IMR-90 (cell line): ENCODE measurements at regions not wholly inside any gene's neighbourhood (a gene's known extent, or its start where the extent isn't known, plus 50 kb on each side); places are given as distances from the start of the nearest gene placed in this dataset.

Experiments
- ATAC-seq: fragments of 200-7000 bp; cut with Tn5 transposase; 2 replicates; pipeline ENCODE4 v1.9.1; 2020; ENCODE audit warnings: low read depth, mild to moderate bottlenecking, moderate library complexity
- BruUV-seq: library from RNA; stranded (reverse); fragments of 400-500 nt; replicated peaks from 2 replicates; lab custom pipeline; 2021; lab: Mats Ljungman, UMichigan
- CTCF ChIA-PET: fragments of 300-600 bp; formaldehyde crosslinking; extraction: SDS; loops from one replicate; lab custom pipeline; 2021; ENCODE audit warnings: antibody characterized with exemption; lab: Yijun Ruan, JAX
- POLR2A ChIA-PET: fragments of 300-600 bp; sonication (Branson Sonifier 250); formaldehyde crosslinking; loops from one replicate; lab custom pipeline; 2022; ENCODE audit warnings: antibody characterized with exemption; ENCODE audit not compliant: unreplicated experiment; lab: Charles Lee
- DNase-seq: peaks from one replicate; pipeline ENCODE4 v3.0.0; 2013
- H2AFZ ChIP-seq: replicated peaks from 2 replicates; pipeline ENCODE3; 2013; ENCODE audit warnings: low read length, mild to moderate bottlenecking; ENCODE audit not compliant: poor library complexity
- H2AK5ac ChIP-seq: 2 replicates; pipeline ENCODE4 v1.6.1; 2013; ENCODE audit warnings: low read depth, low read length, inconsistent platforms
- H2AK9ac ChIP-seq: replicated peaks from 2 replicates; pipeline ENCODE3; 2013; ENCODE audit warnings: mild to moderate bottlenecking, low read depth, low read length, moderate library complexity; ENCODE audit not compliant: poor library complexity
- H2BK120ac ChIP-seq: 2 replicates; pipeline ENCODE4 v1.6.1; 2013; ENCODE audit warnings: low read depth, low read length, inconsistent platforms
- H2BK15ac ChIP-seq: 3 replicates; pipeline ENCODE4 v1.6.1; 2013; ENCODE audit warnings: low read depth, low read length, inconsistent platforms
- H2BK20ac ChIP-seq: 2 replicates; pipeline ENCODE4 v1.6.1; 2013; ENCODE audit warnings: low read depth, mild to moderate bottlenecking, inconsistent platforms, low read length, moderate library complexity
- H2BK5ac ChIP-seq: 2 replicates; pipeline ENCODE4 v1.6.1; 2013; ENCODE audit warnings: mild to moderate bottlenecking, low read depth, low read length, inconsistent platforms; ENCODE audit not compliant: poor library complexity, severe bottlenecking
- H3K14ac ChIP-seq: replicated peaks from 2 replicates; pipeline ENCODE4 v1.6.1; 2013; ENCODE audit warnings: low read depth, low read length, inconsistent platforms
- H3K18ac ChIP-seq: 2 replicates; pipeline ENCODE4 v1.6.1; 2013; ENCODE audit warnings: low read depth, low read length, control low read depth
- H3K23ac ChIP-seq: 2 replicates; pipeline ENCODE4 v1.6.1; 2013; ENCODE audit warnings: low read depth, low read length, inconsistent platforms
- H3K27ac ChIP-seq: 2 replicates; pipeline ENCODE4 v1.5.1; 2013; ENCODE audit warnings: mild to moderate bottlenecking, control low read depth, low read length; ENCODE audit not compliant: insufficient read depth
- H3K27me3 ChIP-seq: 2 replicates; pipeline ENCODE4 v1.6.1; 2013; ENCODE audit warnings: low read length; ENCODE audit not compliant: control insufficient read depth, insufficient read depth
- H3K36me3 ChIP-seq: 2 replicates; pipeline ENCODE4 v1.6.1; 2013; ENCODE audit warnings: low read length, mixed read lengths; ENCODE audit not compliant: control insufficient read depth, insufficient read depth
- H3K4ac ChIP-seq: 2 replicates; pipeline ENCODE4 v1.6.1; 2013; ENCODE audit warnings: low read depth, low read length, inconsistent platforms
- H3K4me1 ChIP-seq: 2 replicates; pipeline ENCODE4 v1.6.1; 2013; ENCODE audit warnings: low read length, mixed read lengths; ENCODE audit not compliant: control insufficient read depth, insufficient read depth
- H3K4me2 ChIP-seq: 2 replicates; pipeline ENCODE4 v1.6.1; 2013; ENCODE audit warnings: low read depth, mild to moderate bottlenecking, control low read depth, low read length, moderate library complexity
- H3K4me3 ChIP-seq: 2 replicates; pipeline ENCODE4 v1.5.1; 2013; ENCODE audit warnings: low read depth, mild to moderate bottlenecking, control low read depth, low read length, moderate library complexity; ENCODE audit not compliant: insufficient read depth
- H3K56ac ChIP-seq: 2 replicates; pipeline ENCODE4 v1.6.1; 2013; ENCODE audit warnings: low read length, inconsistent platforms; ENCODE audit not compliant: insufficient read depth; ENCODE audit errors: extremely low read depth
- H3K79me1 ChIP-seq, 2 experiments: 2 replicates each; pipeline ENCODE4 v1.6.1; 2013; ENCODE audit warnings: low read length in 2 of 2, inconsistent platforms in 1 of 2, low read depth in 1 of 2
- H3K9ac ChIP-seq: 2 replicates; pipeline ENCODE4 v1.6.1; 2013; ENCODE audit warnings: low read depth, low read length, control low read depth
- H3K9me1 ChIP-seq: 2 replicates; pipeline ENCODE4 v1.6.1; 2013; ENCODE audit warnings: low read length, inconsistent platforms; ENCODE audit not compliant: insufficient read depth
- H3K9me3 ChIP-seq: 2 replicates; pipeline ENCODE4 v1.6.1; 2013; ENCODE audit warnings: low read length; ENCODE audit not compliant: control insufficient read depth, insufficient read depth
- H4K20me1 ChIP-seq: 2 replicates; pipeline ENCODE4 v1.6.1; 2013; ENCODE audit warnings: low read length, inconsistent platforms; ENCODE audit not compliant: insufficient read depth
- H4K5ac ChIP-seq: 2 replicates; pipeline ENCODE4 v1.6.1; 2013; ENCODE audit warnings: mild to moderate bottlenecking, low read depth, low read length, control low read depth
- H4K8ac ChIP-seq, 2 experiments: 2 replicates each; pipeline ENCODE4 v1.6.1; 2013; ENCODE audit warnings: low read depth in 2 of 2, low read length in 2 of 2, control low read depth in 1 of 2, inconsistent platforms in 1 of 2
- H4K91ac ChIP-seq: 2 replicates; pipeline ENCODE4 v1.6.1; 2013; ENCODE audit warnings: low read depth, low read length, inconsistent platforms; ENCODE audit not compliant: insufficient read depth
- BHLHE40 ChIP-seq: fragments of 150-350 bp; IDR thresholded peaks from 2 replicates; pipeline ENCODE4 v1.6.1; 2016; ENCODE audit warnings: mild to moderate bottlenecking, low read depth, low read length
- CEBPB ChIP-seq: IDR thresholded peaks from 2 replicates; pipeline ENCODE4 v1.6.1; 2012; ENCODE audit warnings: low read depth, low read length, improper control_type of control experiment
- CHD1 ChIP-seq: IDR thresholded peaks from 2 replicates; pipeline ENCODE4 v1.6.1; 2012; ENCODE audit warnings: low read depth, low read length, improper control_type of control experiment
- CTCF ChIP-seq: conservative IDR thresholded peaks from 2 replicates; pipeline ENCODE4 v1.5.1; 2012; ENCODE audit warnings: mild to moderate bottlenecking, low read depth, low read length, improper control_type of control experiment
- FOS ChIP-seq: fragments of 150-350 bp; IDR thresholded peaks from 2 replicates; pipeline ENCODE4 v1.6.1; 2016; ENCODE audit warnings: low read depth, low read length
- MAFK ChIP-seq: IDR thresholded peaks from 2 replicates; pipeline ENCODE4 v1.6.1; 2012; ENCODE audit warnings: low read depth, low read length, improper control_type of control experiment
- MAZ ChIP-seq: IDR thresholded peaks from 2 replicates; pipeline ENCODE4 v1.6.1; 2012; ENCODE audit warnings: low read depth, mild to moderate bottlenecking, low read length, improper control_type of control experiment, moderate library complexity, borderline replicate concordance
- MXI1 ChIP-seq: IDR thresholded peaks from 2 replicates; pipeline ENCODE4 v1.6.1; 2012; ENCODE audit warnings: low read depth, mild to moderate bottlenecking, low read length, moderate library complexity, borderline replicate concordance
- POLR2A ChIP-seq: IDR thresholded peaks from 2 replicates; pipeline ENCODE4 v1.6.1; 2012; ENCODE audit warnings: mild to moderate bottlenecking, low read depth, low read length
- RCOR1 ChIP-seq: IDR thresholded peaks from 2 replicates; pipeline ENCODE4 v1.6.1; 2012; ENCODE audit warnings: mild to moderate bottlenecking, low read length, improper control_type of control experiment; ENCODE audit not compliant: insufficient replicate concordance
- RFX5 ChIP-seq: IDR thresholded peaks from 2 replicates; pipeline ENCODE4 v1.8.0; 2012; ENCODE audit warnings: low read depth, mild to moderate bottlenecking, low read length, moderate library complexity
- SMC3 ChIP-seq: fragments of 150-350 bp; IDR thresholded peaks from 2 replicates; pipeline ENCODE4 v1.6.1; 2016; ENCODE audit warnings: low read depth, mild to moderate bottlenecking, antibody characterized with exemption, low read length, moderate library complexity
- WGBS, 2 experiments: methylation state at CpG; one replicate each; pipeline versions ENCODE4 v1.1.5 to v1.1.7; 2013; ENCODE audit warnings: missing lambda C conversion rate in 2 of 2; ENCODE audit not compliant: insufficient read length in 1 of 2; ENCODE audit errors: extremely low coverage in 2 of 2; 5-methylcytosine and 5-hydroxymethylcytosine counted together
- dilution Hi-C: fragments of 300-500 bp; cut with HindIII; formaldehyde crosslinking; loops from one replicate; pipeline ENCODE4 v1.14.3; 2018; ENCODE audit warnings: low sequenced_read_pairs; ENCODE audit not compliant: unreplicated experiment
- in situ Hi-C: fragments of 300-500 bp; cut with MboI; formaldehyde crosslinking; loops from 3 replicates; pipeline ENCODE4 v1.14.3; 2019; ENCODE audit warnings: low sequenced_read_pairs, inconsistent platforms, mixed read lengths
- intact Hi-C: fragments of 100-400 bp; cut with micrococcal nuclease; formaldehyde crosslinking; loops from 2 replicates; pipeline ENCODE4 v1.10.0; 2022
- TF ChIP-seq, protein P1 (sequence below): fragments of 150-350 bp; IDR thresholded peaks from 2 replicates; pipeline ENCODE4 v1.6.1; 2016; ENCODE audit warnings: low read depth, mild to moderate bottlenecking, low read length, moderate library complexity, borderline replicate concordance

GRCh38 chr1:60251426-60251825, 177.9 kb upstream of the C1orf87 start:
- intact Hi-C loops: no loop called here
- CTCF ChIA-PET: no interaction called here

More at GRCh38 chr1:60251426-60251825, 177.9 kb upstream of the C1orf87 start:
- H3K79me1 ChIP-seq: no peaks in the 10 kb centered on the region
- H4K5ac ChIP-seq: no peak overlapping the region
- no peak overlapping the region for H3K4me2 ChIP-seq
- H3K27ac ChIP-seq: no peak overlapping the region
- no peak overlapping the region for H3K4ac ChIP-seq
- H3K4me3 ChIP-seq: no peak overlapping the region
- H3K56ac ChIP-seq: no peak overlapping the region
- no peak for DNase-seq
- H3K9ac ChIP-seq: no peak overlapping the region
- in situ Hi-C loops: no loop called here
- no peaks in the 10 kb centered on the region for H3K36me3 ChIP-seq
- no peak overlapping the region for H3K18ac ChIP-seq
- no peak for ATAC-seq
- H2AK5ac ChIP-seq: no peak overlapping the region
- dilution Hi-C loops: no loop called here
- no peak overlapping the region for H3K14ac ChIP-seq
- H2BK20ac ChIP-seq: no peak overlapping the region
- no peaks in the 10 kb centered on the region for H4K20me1 ChIP-seq
- no peak overlapping the region for H4K8ac ChIP-seq
- H3K23ac ChIP-seq: no peak overlapping the region
- POLR2A ChIA-PET: no interaction called here
- H4K91ac ChIP-seq: no peak overlapping the region
- H3K9me1 ChIP-seq: no peaks in the 10 kb centered on the region
- no peak overlapping the region for H2AK9ac ChIP-seq
- BruUV-seq: no TSS peak
- no peak overlapping the region for H2BK120ac ChIP-seq
- no peaks in the 10 kb centered on the region for H3K4me1 ChIP-seq
- no peaks in the 10 kb centered on the region for H3K27me3 ChIP-seq
- H2BK5ac ChIP-seq: no peak overlapping the region
- H2BK15ac ChIP-seq: no peak overlapping the region
- no peak overlapping the region for H2AFZ ChIP-seq
- no CpG with 5 or more reads among the region's 2 CpGs for WGBS, 2 experiments
- H3K9me3 ChIP-seq: no peaks in the 10 kb centered on the region
- TF ChIP-seq RFX5 (no peak), RCOR1 (no peak), BHLHE40 (no peak), CHD1 (no peak), MAZ (no peak), MXI1 (no peak), CEBPB (no peak), CTCF (no peak), MAFK (no peak), SMC3 (no peak), POLR2A (no peak), FOS (no peak)
- TF ChIP-seq, protein P1, sequence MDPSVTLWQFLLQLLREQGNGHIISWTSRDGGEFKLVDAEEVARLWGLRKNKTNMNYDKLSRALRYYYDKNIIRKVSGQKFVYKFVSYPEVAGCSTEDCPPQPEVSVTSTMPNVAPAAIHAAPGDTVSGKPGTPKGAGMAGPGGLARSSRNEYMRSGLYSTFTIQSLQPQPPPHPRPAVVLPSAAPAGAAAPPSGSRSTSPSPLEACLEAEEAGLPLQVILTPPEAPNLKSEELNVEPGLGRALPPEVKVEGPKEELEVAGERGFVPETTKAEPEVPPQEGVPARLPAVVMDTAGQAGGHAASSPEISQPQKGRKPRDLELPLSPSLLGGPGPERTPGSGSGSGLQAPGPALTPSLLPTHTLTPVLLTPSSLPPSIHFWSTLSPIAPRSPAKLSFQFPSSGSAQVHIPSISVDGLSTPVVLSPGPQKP: no peak
